K562 (cell line): ENCODE measurements at regions not wholly inside any gene's neighbourhood (a gene's known extent, or its start where the extent isn't known, plus 50 kb on each side); places are given as distances from the start of the nearest gene placed in this dataset.

Source experiments
- ATAC-seq: fragments of 200-7000 bp; cut with Tn5 transposase; 3 replicates; pipeline ENCODE4 v1.9.1; 2020; ENCODE audit warnings: moderate library complexity
- BruUV-seq: library from RNA; stranded (reverse); fragments of 400-500 nt; replicated peaks from 2 replicates; lab custom pipeline; 2021; lab: Mats Ljungman, UMichigan
- CTCF ChIA-PET: fragments of 300-600 bp; formaldehyde crosslinking; extraction: SDS; loops from one replicate; lab custom pipeline; 2021; ENCODE audit warnings: low intra/inter-chr PET ratio; lab: Yijun Ruan, JAX
- POLR2A ChIA-PET: fragments of 300-600, 350-650 bp; sonication (Branson Sonifier 250); formaldehyde crosslinking; extraction: SDS; loops from one replicate; lab custom pipeline; 2021; ENCODE audit warnings: antibody characterized with exemption, inconsistent platforms; lab: Yijun Ruan, JAX
- DNase-seq, 4 experiments: peaks; one replicate each; pipeline versions ENCODE4 v3.0.0 to v3.0.0-alpha.2; 2011 to 2018; ENCODE audit warnings: low spot score in 3 of 4, mixed read lengths in 3 of 4; ENCODE audit errors: extremely low read depth in 1 of 4
- FAIRE-seq: peaks from 2 replicates; lab custom pipeline; 2011; peaks lifted over from hg19 to GRCh38; lab: Jason Lieb, UNC
- H2AFZ ChIP-seq: 2 replicates; pipeline ENCODE4 v1.6.0; 2011; ENCODE audit warnings: low read depth, low read length, control low read depth, inconsistent platforms
- H3K27ac ChIP-seq: fragments of 200-600 bp; 3 replicates; pipeline ENCODE4 v1.8.0; 2011; ENCODE audit warnings: low read depth, mild to moderate bottlenecking, control low read depth, inconsistent platforms, low read length, moderate library complexity, mixed read lengths; ENCODE audit errors: extremely low read depth
- H3K27me3 ChIP-seq, 2 experiments: fragments of 300-600 bp in 1 of 2; 2 replicates in 1 of 2; 3 replicates in 1 of 2; pipeline versions ENCODE4 v1.6.0 to v1.8.0; 2011; ENCODE audit warnings: inconsistent platforms in 2 of 2, low read length in 2 of 2, mild to moderate bottlenecking in 1 of 2, mixed read lengths in 1 of 2, moderate library complexity in 1 of 2; ENCODE audit not compliant: control insufficient read depth in 2 of 2, insufficient read depth in 2 of 2
- H3K36me3 ChIP-seq: fragments of 300-600 bp; 3 replicates; pipeline ENCODE4 v1.8.0; 2011; ENCODE audit warnings: mild to moderate bottlenecking, low read length, inconsistent platforms; ENCODE audit not compliant: control insufficient read depth, insufficient read depth
- H3K4me1 ChIP-seq, 2 experiments: fragments of 200-600 bp in 1 of 2; replicated peaks in 1 of 2; 2 replicates in 1 of 2; 3 replicates in 1 of 2; pipeline versions ENCODE4 v1.5.1 to v1.8.0; 2011; ENCODE audit warnings: inconsistent platforms in 2 of 2, low read length in 2 of 2, mild to moderate bottlenecking in 1 of 2, mixed read lengths in 1 of 2, moderate library complexity in 1 of 2; ENCODE audit not compliant: control insufficient read depth in 2 of 2, insufficient read depth in 2 of 2
- H3K4me2 ChIP-seq: 2 replicates; pipeline ENCODE4 v1.6.1; 2011; ENCODE audit warnings: low read length, control low read depth, inconsistent platforms, mixed read lengths; ENCODE audit not compliant: insufficient read depth
- H3K4me3 ChIP-seq: fragments of 200-600 bp; sonication (generic), shearing (Covaris generic); 2 replicates; pipeline ENCODE4 v1.5.1; 2016; ENCODE audit warnings: control low read depth, inconsistent platforms
- H3K79me2 ChIP-seq: fragments of 200-600 bp; 3 replicates; pipeline ENCODE4 v1.8.0; 2011; ENCODE audit warnings: low read length, inconsistent platforms; ENCODE audit not compliant: control insufficient read depth, insufficient read depth
- H3K9ac ChIP-seq, 2 experiments: 2 replicates each; pipeline versions ENCODE4 v1.6.0 to v1.6.1; 2011; ENCODE audit warnings: low read depth in 2 of 2, low read length in 2 of 2, control low read depth in 1 of 2, inconsistent platforms in 1 of 2, mild to moderate bottlenecking in 1 of 2, mixed read lengths in 1 of 2; ENCODE audit not compliant: insufficient read depth in 1 of 2
- H3K9me1 ChIP-seq: one replicate; pipeline ENCODE4 v1.6.0; 2011; ENCODE audit warnings: inconsistent platforms, mild to moderate bottlenecking, low read length, moderate library complexity; ENCODE audit not compliant: control insufficient read depth, insufficient read depth
- H3K9me3 ChIP-seq: replicated peaks from 2 replicates; pipeline ENCODE4 v1.5.1; 2011; ENCODE audit warnings: low read depth, low read length, inconsistent platforms; ENCODE audit not compliant: control insufficient read depth, insufficient read depth
- H4K20me1 ChIP-seq: replicated peaks from 2 replicates; pipeline ENCODE4 v1.6.1; 2011; ENCODE audit warnings: low read length, inconsistent platforms, mixed read lengths; ENCODE audit not compliant: control insufficient read depth, insufficient read depth
- IFI16 ChIP-seq: fragments of 250-450 bp; sonication (Bioruptor Pico); IDR thresholded peaks from 2 replicates; pipeline ENCODE4 v2.1.2; 2022; ENCODE audit warnings: mild to moderate bottlenecking, inconsistent platforms
- ILK ChIP-seq: fragments of 450-650 bp; IDR thresholded peaks from 2 replicates; pipeline ENCODE4 v1.6.1; 2016; ENCODE audit warnings: missing genetic modification characterization, low read depth, mild to moderate bottlenecking, missing compliant biosample characterization, moderate library complexity, borderline replicate concordance
- KLF13 ChIP-seq: fragments of 450-650 bp; IDR thresholded peaks from 2 replicates; pipeline ENCODE4 v1.6.1; 2016; ENCODE audit warnings: missing genetic modification characterization, low read depth, mild to moderate bottlenecking, missing compliant biosample characterization, moderate library complexity, borderline replicate concordance
- NFE2L1 ChIP-seq: fragments of 450-650 bp; IDR thresholded peaks from 2 replicates; pipeline ENCODE4 v1.6.1; 2016; ENCODE audit warnings: missing genetic modification characterization, low read depth, mild to moderate bottlenecking, missing compliant biosample characterization, moderate library complexity, borderline replicate concordance
- NFIC ChIP-seq: fragments of 450-650 bp; IDR thresholded peaks from 2 replicates; pipeline ENCODE4 v1.6.1; 2017; ENCODE audit warnings: mild to moderate bottlenecking, inconsistent platforms
- POLR3A ChIP-seq: IDR thresholded peaks from 2 replicates; pipeline ENCODE4 v1.6.1; 2011; ENCODE audit warnings: borderline replicate concordance, mild to moderate bottlenecking, moderate library complexity; ENCODE audit not compliant: insufficient read length, insufficient read depth; ENCODE audit errors: extremely low read depth
- SMARCA5 ChIP-seq: fragments of 450-650 bp; IDR thresholded peaks from 2 replicates; pipeline ENCODE4 v1.6.1; 2016
- WGBS: fragments of 100-300 bp; shearing (Covaris generic); methylation state at CpG from one replicate; pipeline ENCODE4 v1.1.6; 2016; ENCODE audit warnings: low coverage, mixed read lengths; ENCODE audit not compliant: insufficient coverage; ENCODE audit errors: missing lambda C conversion rate; 5-methylcytosine and 5-hydroxymethylcytosine counted together
- in situ Hi-C: fragments of 300-500 bp; cut with MboI; formaldehyde crosslinking; loops from 4 replicates; pipeline ENCODE4 v1.15.0; 2018; ENCODE audit warnings: inconsistent platforms, mixed read lengths
- intact Hi-C: fragments of 100-400 bp; cut with micrococcal nuclease; formaldehyde crosslinking; loops from 2 replicates; pipeline ENCODE4 v1.14.2; 2022

- ChIA-PET POLR2A (no interaction called here), CTCF (no interaction called here)
- BruUV-seq = no TSS peak
- Histone ChIP-seq H3K36me3 (no peaks in the 10 kb centered on the region), H3K27me3 (peaks cover 22 to 29% of the 10 kb centered on the region in 2 experiments), H3K4me2 (no peak overlapping the region), H3K4me3 (no peak overlapping the region), H3K4me1 (no peaks in the 10 kb centered on the region), H3K9me3 (no peaks in the 10 kb centered on the region), H3K79me2 (no peaks in the 10 kb centered on the region), H2AFZ (no peak overlapping the region), H3K27ac (no peak overlapping the region), H3K9ac (no peak overlapping the region), H4K20me1 (no peaks in the 10 kb centered on the region), H3K9me1 (no peaks in the 10 kb centered on the region)
- FAIRE-seq = no peak
- ATAC-seq = no peak
- no peak for DNase-seq
- WGBS = 0% methylated on average over 1 of the region's 1 CpG
- intact Hi-C loops = no loop called here
- TF ChIP-seq IFI16 (CRISPR knock-in tag) (no peak), ILK (tag) (no peak), NFE2L1 (tag) (no peak), KLF13 (tag) (no peak), POLR3A (no peak), SMARCA5 (no peak), NFIC (no peak)
- in situ Hi-C loops = no loop called here
These were observed 191.1 kb upstream of the CTAGE1 start for GRCh38 chr18:22608847-22609246.
